GM12878 (cell line): ENCODE measurements at regions not wholly inside any gene's neighbourhood (a gene's known extent, or its start where the extent isn't known, plus 50 kb on each side); places are given as distances from the start of the nearest gene placed in this dataset.
"Not testable (repeated sequence)": the region's sequence is repeated elsewhere in the genome, so short reads cannot be mapped to it uniquely, and the experiment has no call there.

ENCODE experiments used
- ATAC-seq: fragments of 200-7000 bp; cut with Tn5 transposase; 3 replicates; pipeline ENCODE4 v1.9.1; 2020; ENCODE audit warnings: mild to moderate bottlenecking, moderate library complexity
- BruUV-seq: library from RNA; stranded (reverse); fragments of 400-500 nt; replicated peaks from 2 replicates; lab custom pipeline; 2021; lab: Mats Ljungman, UMichigan
- CTCF ChIA-PET: fragments of 300-600 bp; sonication (Branson Sonifier 250); formaldehyde crosslinking; extraction: SDS; loops from one replicate; lab custom pipeline; 2021; ENCODE audit warnings: inconsistent platforms; lab: Yijun Ruan, JAX
- POLR2A ChIA-PET: fragments of 350-600 bp; formaldehyde crosslinking; extraction: SDS; loops from one replicate; lab custom pipeline; 2021; ENCODE audit warnings: inconsistent platforms; lab: Charles Lee
- RAD21 ChIA-PET: fragments of 300-600 bp; sonication (Branson Sonifier 250); formaldehyde crosslinking; loops from one replicate; lab custom pipeline; 2023; ENCODE audit warnings: antibody characterized with exemption; ENCODE audit not compliant: unreplicated experiment; lab: Charles Lee
- SMC1A ChIA-PET: fragments of 300-600 bp; sonication (Branson Sonifier 250); formaldehyde crosslinking; loops from one replicate; lab custom pipeline; 2023; ENCODE audit not compliant: unreplicated experiment, uncharacterized antibody; lab: Charles Lee
- DNase-seq: peaks from one replicate; pipeline ENCODE4 v3.0.0-alpha.2; 2011; ENCODE audit warnings: low read depth, low spot score
- FAIRE-seq: peaks from 3 replicates; lab custom pipeline; 2011; peaks lifted over from hg19 to GRCh38; lab: Jason Lieb, UNC
- H2AFZ ChIP-seq: 2 replicates; pipeline ENCODE4 v1.6.0; 2011; ENCODE audit warnings: low read depth, low read length, control low read depth; ENCODE audit not compliant: control insufficient read depth
- H3K27ac ChIP-seq: 2 replicates; pipeline ENCODE4 v1.5.1; 2011; ENCODE audit warnings: control low read depth; ENCODE audit not compliant: control insufficient read depth, insufficient read depth
- H3K27me3 ChIP-seq, 2 experiments: replicated peaks in 1 of 2; 2 replicates each; pipeline versions ENCODE4 v1.6.0 to v1.6.1; 2011; ENCODE audit warnings: low read length in 1 of 2; ENCODE audit not compliant: control insufficient read depth in 2 of 2, insufficient read depth in 2 of 2
- H3K36me3 ChIP-seq, 2 experiments: 2 replicates each; pipeline ENCODE4 v1.5.1; 2011; ENCODE audit warnings: low read length in 1 of 2; ENCODE audit not compliant: control insufficient read depth in 2 of 2, insufficient read depth in 2 of 2
- H3K4me1 ChIP-seq: 2 replicates; pipeline ENCODE4 v1.6.1; 2011; ENCODE audit warnings: mild to moderate bottlenecking, low read length, moderate library complexity, mixed read lengths; ENCODE audit not compliant: control insufficient read depth, insufficient read depth
- H3K4me2 ChIP-seq: 2 replicates; pipeline ENCODE4 v1.6.0; 2011; ENCODE audit warnings: control low read depth; ENCODE audit not compliant: control insufficient read depth, insufficient read depth
- H3K4me3 ChIP-seq: fragments of 200-600 bp; sonication (generic); 2 replicates; pipeline ENCODE4 v1.5.1; 2016
- H3K79me2 ChIP-seq: 2 replicates; pipeline ENCODE4 v1.6.0; 2011; ENCODE audit warnings: low read length; ENCODE audit not compliant: control insufficient read depth, insufficient read depth
- H3K9ac ChIP-seq: 2 replicates; pipeline ENCODE4 v1.8.0; 2011; ENCODE audit warnings: low read length, control low read depth, mixed read lengths; ENCODE audit not compliant: control insufficient read depth, insufficient read depth
- H3K9me3 ChIP-seq: replicated peaks from 3 replicates; pipeline ENCODE4 v1.5.1; 2011; ENCODE audit warnings: mild to moderate bottlenecking, low read length; ENCODE audit not compliant: control insufficient read depth, insufficient read depth
- H4K20me1 ChIP-seq: 2 replicates; pipeline ENCODE4 v1.6.0; 2011; ENCODE audit not compliant: control insufficient read depth, insufficient read depth
- BRCA1 ChIP-seq: IDR thresholded peaks from 2 replicates; pipeline ENCODE4 v1.6.1; 2011; ENCODE audit warnings: low read depth, low read length, improper control_type of control experiment
- E2F8 ChIP-seq: fragments of 450-650 bp; IDR thresholded peaks from 2 replicates; pipeline ENCODE4 v1.6.1; 2018; ENCODE audit warnings: mild to moderate bottlenecking, low read depth, moderate library complexity; ENCODE audit not compliant: partially characterized antibody
- ETV6 ChIP-seq, 2 experiments: fragments of 450-650 bp in 1 of 2; IDR thresholded peaks in 1 of 2; conservative IDR thresholded peaks in 1 of 2; 2 replicates each; pipeline ENCODE4 v1.6.1; 2014; ENCODE audit warnings: antibody characterized with exemption in 1 of 2, borderline replicate concordance in 1 of 2, low read depth in 1 of 2, mild to moderate bottlenecking in 1 of 2, moderate library complexity in 1 of 2
- RCOR1 ChIP-seq: conservative IDR thresholded peaks from 2 replicates; pipeline ENCODE4 v1.6.1; 2012; ENCODE audit warnings: low read depth, low read length, improper control_type of control experiment
- WGBS: methylation state at CpG from one replicate; pipeline ENCODE4 v1.1.6; 2016; ENCODE audit warnings: low lambda C conversion rate; ENCODE audit not compliant: insufficient replicate concordance, insufficient coverage; ENCODE audit errors: missing lambda C conversion rate; 5-methylcytosine and 5-hydroxymethylcytosine counted together
- in situ Hi-C: fragments of 300-500 bp; cut with MboI; formaldehyde crosslinking; loops from 9 replicates; pipeline ENCODE4 v1.14.3; 2018; ENCODE audit warnings: mixed read lengths
- intact Hi-C: fragments of 100-400 bp; cut with micrococcal nuclease; formaldehyde crosslinking; loops from one replicate; pipeline ENCODE4 v1.14.2; 2022; ENCODE audit not compliant: unreplicated experiment
- TF ChIP-seq, protein P1 (sequence below): fragments of 450-650 bp; formaldehyde crosslinking; IDR thresholded peaks from 2 replicates; pipeline ENCODE4 v1.4.0; 2020; ENCODE audit warnings: mild to moderate bottlenecking, moderate library complexity

DNA sequence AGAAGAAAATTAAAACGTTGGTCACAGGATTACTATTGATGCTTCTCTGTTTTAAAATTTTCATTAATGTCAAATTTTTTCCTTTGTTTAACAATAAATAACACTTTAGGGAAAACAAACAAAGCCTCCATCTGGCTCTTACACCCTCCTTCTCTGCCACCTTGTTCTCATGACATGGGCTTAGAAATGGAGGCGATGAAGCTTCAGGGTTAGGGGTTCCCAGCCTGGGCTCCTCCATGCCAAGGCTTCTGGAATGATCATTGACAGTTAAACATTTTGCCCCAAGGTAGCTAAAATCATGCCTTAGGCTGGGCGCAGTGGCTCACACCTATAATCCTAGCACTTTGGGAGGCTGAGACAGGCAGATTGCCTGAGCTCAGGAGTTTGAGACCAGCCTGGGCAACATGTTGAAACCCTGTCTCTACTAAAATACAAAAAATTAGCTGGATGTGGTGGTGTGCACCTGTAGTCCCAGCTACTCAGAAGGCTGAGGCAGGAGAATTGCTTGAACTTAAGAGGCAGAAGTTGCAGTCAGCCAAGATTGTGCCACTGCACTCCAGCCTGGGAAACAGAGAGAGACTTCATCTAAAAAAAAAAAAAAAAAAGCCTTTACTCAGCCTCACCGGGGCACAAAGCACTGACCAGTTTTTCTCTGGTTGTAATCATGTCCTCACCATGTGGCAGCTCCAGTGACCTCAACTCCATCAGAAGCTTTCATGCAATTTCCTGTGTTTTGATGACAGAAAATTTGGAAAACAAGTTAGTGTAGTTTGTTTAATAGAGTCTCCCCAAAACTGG, 125.1 kb downstream of the MYCN start:
- FAIRE-seq, H2AFZ ChIP-seq, DNase-seq, H3K36me3 ChIP-seq, H3K4me3 ChIP-seq, H3K27ac ChIP-seq, H4K20me1 ChIP-seq, ATAC-seq, intact Hi-C loops, BruUV-seq, H3K9me3 ChIP-seq, SMC1A ChIA-PET, H3K27me3 ChIP-seq, H3K9ac ChIP-seq, H3K4me2 ChIP-seq, H3K79me2 ChIP-seq, H3K4me1 ChIP-seq, in situ Hi-C loops: not testable (repeated sequence)
- CTCF ChIA-PET, result interaction anchor here (1.1 kb wide), 1 partner anchor 12 kb away, joined by 3 read pairs; no protein-coding TSS in a partner anchor
- POLR2A ChIA-PET, result interaction anchor here (0.5 to 0.9 kb wide), 3 partner anchors 11 to 509 kb away, joined by 3 to 4 read pairs (median 4); no protein-coding TSS in a partner anchor
- WGBS, result 22% methylated on average over 4 of the region's 4 CpGs
- RAD21 ChIA-PET, result interaction anchor here (0.7 kb wide), 1 partner anchor 109 kb away, joined by 3 read pairs; no protein-coding TSS in a partner anchor

DNA sequence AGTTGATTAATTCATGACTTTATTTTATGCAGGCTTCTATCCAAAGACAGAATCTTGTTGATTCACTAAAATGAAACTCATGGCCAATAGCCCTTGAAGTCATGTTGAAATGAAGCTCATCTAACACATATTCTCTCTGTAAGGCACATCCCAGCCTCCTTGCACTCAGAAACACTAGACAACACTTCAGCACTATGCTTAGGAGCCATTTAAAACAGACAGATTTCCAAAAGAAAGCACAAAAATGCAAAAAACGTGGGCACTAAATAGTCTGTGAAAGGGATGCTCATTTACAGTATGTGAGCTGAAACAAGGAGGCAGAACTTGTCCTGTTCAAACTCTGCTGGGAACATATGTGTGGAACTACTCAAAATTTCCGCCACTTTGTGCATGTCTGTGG, 124.4 kb downstream of the MYCN start:
- intact Hi-C loops (no loop called here), in situ Hi-C loops (no loop called here)
- 0% methylated on average over 2 of the region's 2 CpGs for WGBS
- ATAC-seq (no peak), FAIRE-seq (no peak), DNase-seq (no peak)
- H3K4me3 ChIP-seq, result no peak overlapping the region
- H3K27me3 ChIP-seq, result no peaks in the 10 kb centered on the region
- ChIA-PET SMC1A (no interaction called here), CTCF (no interaction called here), RAD21 (no interaction called here), POLR2A (no interaction called here)
- peaks cover 4% of the 10 kb centered on the region; the same call in 1 of the 3 replicates for H3K9me3 ChIP-seq
- H3K4me2 ChIP-seq, result no peak overlapping the region
- H3K36me3 ChIP-seq, result no peaks in the 10 kb centered on the region
- H4K20me1 ChIP-seq, result no peaks in the 10 kb centered on the region
- no peaks in the 10 kb centered on the region for H3K79me2 ChIP-seq
- no peak overlapping the region for H3K27ac ChIP-seq
- no peak overlapping the region for H2AFZ ChIP-seq
- BruUV-seq, result no TSS peak
- no peaks in the 10 kb centered on the region for H3K4me1 ChIP-seq
- no peak overlapping the region for H3K9ac ChIP-seq
- TF ChIP-seq RCOR1 (no peak), E2F8 (no peak), BRCA1 (no peak), ETV6 (conservative IDR thresholded peaks at IDR 0.05 in 1 of 2, IDR thresholded peaks at IDR 0.05 in 1 of 2; ENCODE audit: borderline replicate concordance in 1 of 2, low read depth in 1 of 2) (no peak)
- TF ChIP-seq, protein P1, sequence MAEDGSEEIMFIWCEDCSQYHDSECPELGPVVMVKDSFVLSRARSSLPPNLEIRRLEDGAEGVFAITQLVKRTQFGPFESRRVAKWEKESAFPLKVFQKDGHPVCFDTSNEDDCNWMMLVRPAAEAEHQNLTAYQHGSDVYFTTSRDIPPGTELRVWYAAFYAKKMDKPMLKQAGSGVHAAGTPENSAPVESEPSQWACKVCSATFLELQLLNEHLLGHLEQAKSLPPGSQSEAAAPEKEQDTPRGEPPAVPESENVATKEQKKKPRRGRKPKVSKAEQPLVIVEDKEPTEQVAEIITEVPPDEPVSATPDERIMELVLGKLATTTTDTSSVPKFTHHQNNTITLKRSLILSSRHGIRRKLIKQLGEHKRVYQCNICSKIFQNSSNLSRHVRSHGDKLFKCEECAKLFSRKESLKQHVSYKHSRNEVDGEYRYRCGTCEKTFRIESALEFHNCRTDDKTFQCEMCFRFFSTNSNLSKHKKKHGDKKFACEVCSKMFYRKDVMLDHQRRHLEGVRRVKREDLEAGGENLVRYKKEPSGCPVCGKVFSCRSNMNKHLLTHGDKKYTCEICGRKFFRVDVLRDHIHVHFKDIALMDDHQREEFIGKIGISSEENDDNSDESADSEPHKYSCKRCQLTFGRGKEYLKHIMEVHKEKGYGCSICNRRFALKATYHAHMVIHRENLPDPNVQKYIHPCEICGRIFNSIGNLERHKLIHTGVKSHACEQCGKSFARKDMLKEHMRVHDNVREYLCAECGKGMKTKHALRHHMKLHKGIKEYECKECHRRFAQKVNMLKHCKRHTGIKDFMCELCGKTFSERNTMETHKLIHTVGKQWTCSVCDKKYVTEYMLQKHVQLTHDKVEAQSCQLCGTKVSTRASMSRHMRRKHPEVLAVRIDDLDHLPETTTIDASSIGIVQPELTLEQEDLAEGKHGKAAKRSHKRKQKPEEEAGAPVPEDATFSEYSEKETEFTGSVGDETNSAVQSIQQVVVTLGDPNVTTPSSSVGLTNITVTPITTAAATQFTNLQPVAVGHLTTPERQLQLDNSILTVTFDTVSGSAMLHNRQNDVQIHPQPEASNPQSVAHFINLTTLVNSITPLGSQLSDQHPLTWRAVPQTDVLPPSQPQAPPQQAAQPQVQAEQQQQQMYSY (CRISPR knock-in tag), result no peak
